ENCODE measurements at regions not wholly inside any gene's neighbourhood (a gene's known extent, or its start where the extent isn't known, plus 50 kb on each side); places are given as distances from the start of the nearest gene placed in this dataset.

GRCh38 chr3:174538151-174538550 is 321.0 kb upstream of the NAALADL2 start (continued):
- peak; percentile 40 for TF ChIP-seq CHD7 (IDR thresholded peaks at IDR 0.05; ENCODE audit: insufficient replicate concordance, low read length)
- no peak for TF ChIP-seq GABPA (IDR thresholded peaks at IDR 0.05; ENCODE audit: borderline replicate concordance, insufficient read depth, low read length)
- no peak for TF ChIP-seq SP4 (IDR thresholded peaks at IDR 0.05; ENCODE audit: low read length)
